ENCODE measurements at regions not wholly inside any gene's neighbourhood (a gene's known extent, or its start where the extent isn't known, plus 50 kb on each side); places are given as distances from the start of the nearest gene placed in this dataset.

GRCh38 chr9:73451003-73451402, 299.3 kb downstream of the ANXA1 start:
- TF ChIP-seq EZH2 (IDR thresholded peaks at IDR 0.05; ENCODE audit: borderline replicate concordance, low read depth, low read length, severe bottlenecking) (no peak), CTCF (IDR thresholded peaks at IDR 0.05; ENCODE audit: borderline replicate concordance, extremely low read depth, low read length, poor library complexity, severe bottlenecking) (no peak)
